Heart left ventricle (tissue), 16 donors: ENCODE measurements at regions not wholly inside any gene's neighbourhood (a gene's known extent, or its start where the extent isn't known, plus 50 kb on each side); places are given as distances from the start of the nearest gene placed in this dataset.

Source experiments
- ATAC-seq, 4 donors: fragments of 200-7000 bp; cut with Tn5 transposase; one replicate each; pipeline ENCODE4 v1.9.1; 2020 to 2022; ENCODE audit warnings: moderate library complexity in 4 of 4, mild to moderate bottlenecking in 3 of 4, moderate number of reproducible peaks in 1 of 4
- DNase-seq, 5 donors: peaks; one replicate each; pipeline ENCODE4 v3.0.0-alpha.2; 2020
- H3K27ac ChIP-seq, 12 donors: fragments of 200-600 bp; sonication (generic) in 4 of 12; one replicate each; pipeline versions ENCODE4 v1.5.0 to v1.8.0; 2016 to 2022; ENCODE audit warnings: mild to moderate bottlenecking in 2 of 12
- H3K27me3 ChIP-seq, 9 donors: fragments of 200-600 bp; sonication (generic) in 2 of 9; one replicate each; pipeline versions ENCODE4 v1.5.1 to v1.8.0; 2016 to 2022; ENCODE audit warnings: mild to moderate bottlenecking in 3 of 9
- H3K36me3 ChIP-seq, 9 donors: fragments of 200-600 bp; sonication (generic) in 2 of 9; one replicate each; pipeline versions ENCODE4 v1.5.0 to v1.8.0; 2018 to 2022; ENCODE audit warnings: mild to moderate bottlenecking in 2 of 9
- H3K4me1 ChIP-seq, 12 donors: fragments of 200-600 bp; sonication (generic) in 4 of 12; one replicate each; pipeline versions ENCODE4 v1.5.0 to v1.8.0; 2016 to 2022; ENCODE audit warnings: mild to moderate bottlenecking in 3 of 12
- H3K4me3 ChIP-seq, 12 donors: fragments of 200-600 bp; sonication (generic) in 4 of 12; one replicate each; pipeline versions ENCODE4 v1.5.0 to v1.8.0; 2017 to 2022; ENCODE audit warnings: mild to moderate bottlenecking in 9 of 12, moderate library complexity in 4 of 12
- H3K9me3 ChIP-seq, 12 donors: fragments of 200-600 bp; sonication (generic) in 4 of 12; one replicate each; pipeline versions ENCODE4 v1.5.0 to v1.8.0; 2016 to 2022; ENCODE audit warnings: mild to moderate bottlenecking in 1 of 12
- POLR2A ChIP-seq, 2 donors: fragments of 450-650 bp; IDR thresholded peaks; one replicate each; pipeline ENCODE4 v1.6.1; 2017; ENCODE audit warnings: antibody characterized with exemption in 2 of 2, mild to moderate bottlenecking in 2 of 2, moderate library complexity in 2 of 2
- WGBS, 4 donors: extraction: QIAGEN DNeasy Blood & Tissue Kit in 2 of 4; methylation state at CpG; one replicate each; pipeline versions ENCODE4 v1.1.5 to v1.1.7; 2013 to 2018; 5-methylcytosine and 5-hydroxymethylcytosine counted together
- intact Hi-C, 10 donors: fragments of 100-400 bp; cut with DNase I; formaldehyde crosslinking; loops; one replicate each; pipeline versions ENCODE4 v1.11.1 to v1.14.2; 2022
- TF ChIP-seq, protein P1 (sequence below), 12 donors: fragments of 200-600 bp; sonication (generic) in 4 of 12; IDR thresholded peaks; one replicate each; pipeline versions ENCODE4 v1.5.0 to v1.8.0; 2018 to 2022; ENCODE audit warnings: antibody characterized with exemption in 12 of 12, mild to moderate bottlenecking in 5 of 12
- donor health status: ischemic (EF 13 %, LVEDD 7.1; RV severe dilation, severe dysfunction).
- donor health status: healthy with polysubstance abuse.
- donor health status: DM: no; HTN: yes; CAD: no.
- donor health status: DM: no; HTN: no; CAD: no.
- donor health status: ischemic (EF 25% LVEDD 6.9; RV normal size, moderate dysfunction).
- donor health status: ischemic (EF 25% LVEDD 5.7; RV mildly dilated, moderate dysfunction).
- donor health status: healthy.
- donor health status: DM: yes; HTN: yes; CAD: no.
- donor health status: ischemic (EF 35%, LVEDD 5.7; RV mildly dilated, moderate dysfunction).
- donor health status: nonischemic (EF 11% LVEDD 7.7; RV severe dilation, severe dysfunction).
- donor health status: DM: yes; HTN: yes; CAD: no.
- donor health status: PGD.
- donor health status: ischemic (EF 29% LVEDD 5.4; RV normal size, mild dysfunction).
- donor health status: nonischemic (EF 23%, LVEDD 6.1; RV moderate dilation, normal function).

DNA sequence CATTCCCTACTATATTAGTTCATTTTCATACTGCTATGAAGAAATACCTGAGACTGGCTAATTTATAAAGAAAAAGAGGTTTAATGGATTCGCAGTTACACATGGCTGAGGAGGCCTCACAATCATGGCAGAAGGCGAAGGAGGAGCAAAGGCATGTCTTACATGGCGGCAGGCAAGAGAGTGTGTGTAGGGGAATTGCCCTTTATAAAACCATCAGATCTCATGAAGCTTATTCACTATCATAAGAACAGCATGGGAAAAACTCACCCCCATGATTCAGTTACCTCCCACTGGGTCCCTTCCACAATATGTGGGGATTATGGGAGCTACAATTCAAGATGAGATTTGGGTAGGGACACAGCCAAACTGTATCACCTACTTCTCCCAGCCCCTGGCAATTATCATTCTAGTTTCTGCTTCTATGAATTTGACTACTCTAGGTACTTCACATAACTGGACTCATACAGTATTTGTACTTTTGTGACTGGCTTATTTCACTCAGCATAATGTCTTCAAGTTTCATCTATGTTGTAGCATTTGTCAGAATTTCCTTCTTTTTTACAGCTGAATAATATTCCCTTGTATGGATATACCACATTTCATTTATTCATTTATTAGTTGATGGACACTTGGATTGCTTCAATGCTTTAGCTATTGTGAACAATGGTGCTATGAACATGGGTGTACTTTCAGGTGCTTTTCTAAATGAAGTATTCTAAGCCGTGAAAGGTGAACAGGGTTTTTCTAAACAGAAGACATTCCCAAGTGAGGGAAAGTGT lies 219.5 kb upstream of the NUDT4 start:
- no peak for DNase-seq
- Histone ChIP-seq H3K4me1 (peaks cover 0 to 7% (median 0%) of the 10 kb centered on the region in 12 donors), H3K27me3 (no peaks in the 10 kb centered on the region), H3K4me3 (no peak overlapping the region), H3K9me3 (peaks cover 0 to 10% (median 0%) of the 10 kb centered on the region in 12 donors), H3K27ac (no peak overlapping the region), H3K36me3 (no peaks in the 10 kb centered on the region)
- intact Hi-C loops = no loop called here
- ATAC-seq = no peak
- WGBS, 4 donors = 97 to 98% (median 97%) methylated on average over 4 of the region's 4 CpGs
- TF ChIP-seq, protein P1, sequence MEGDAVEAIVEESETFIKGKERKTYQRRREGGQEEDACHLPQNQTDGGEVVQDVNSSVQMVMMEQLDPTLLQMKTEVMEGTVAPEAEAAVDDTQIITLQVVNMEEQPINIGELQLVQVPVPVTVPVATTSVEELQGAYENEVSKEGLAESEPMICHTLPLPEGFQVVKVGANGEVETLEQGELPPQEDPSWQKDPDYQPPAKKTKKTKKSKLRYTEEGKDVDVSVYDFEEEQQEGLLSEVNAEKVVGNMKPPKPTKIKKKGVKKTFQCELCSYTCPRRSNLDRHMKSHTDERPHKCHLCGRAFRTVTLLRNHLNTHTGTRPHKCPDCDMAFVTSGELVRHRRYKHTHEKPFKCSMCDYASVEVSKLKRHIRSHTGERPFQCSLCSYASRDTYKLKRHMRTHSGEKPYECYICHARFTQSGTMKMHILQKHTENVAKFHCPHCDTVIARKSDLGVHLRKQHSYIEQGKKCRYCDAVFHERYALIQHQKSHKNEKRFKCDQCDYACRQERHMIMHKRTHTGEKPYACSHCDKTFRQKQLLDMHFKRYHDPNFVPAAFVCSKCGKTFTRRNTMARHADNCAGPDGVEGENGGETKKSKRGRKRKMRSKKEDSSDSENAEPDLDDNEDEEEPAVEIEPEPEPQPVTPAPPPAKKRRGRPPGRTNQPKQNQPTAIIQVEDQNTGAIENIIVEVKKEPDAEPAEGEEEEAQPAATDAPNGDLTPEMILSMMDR (IDR thresholded peaks at IDR 0.05) = no peak
- TF ChIP-seq POLR2A (IDR thresholded peaks at IDR 0.05) = no peak

DNA sequence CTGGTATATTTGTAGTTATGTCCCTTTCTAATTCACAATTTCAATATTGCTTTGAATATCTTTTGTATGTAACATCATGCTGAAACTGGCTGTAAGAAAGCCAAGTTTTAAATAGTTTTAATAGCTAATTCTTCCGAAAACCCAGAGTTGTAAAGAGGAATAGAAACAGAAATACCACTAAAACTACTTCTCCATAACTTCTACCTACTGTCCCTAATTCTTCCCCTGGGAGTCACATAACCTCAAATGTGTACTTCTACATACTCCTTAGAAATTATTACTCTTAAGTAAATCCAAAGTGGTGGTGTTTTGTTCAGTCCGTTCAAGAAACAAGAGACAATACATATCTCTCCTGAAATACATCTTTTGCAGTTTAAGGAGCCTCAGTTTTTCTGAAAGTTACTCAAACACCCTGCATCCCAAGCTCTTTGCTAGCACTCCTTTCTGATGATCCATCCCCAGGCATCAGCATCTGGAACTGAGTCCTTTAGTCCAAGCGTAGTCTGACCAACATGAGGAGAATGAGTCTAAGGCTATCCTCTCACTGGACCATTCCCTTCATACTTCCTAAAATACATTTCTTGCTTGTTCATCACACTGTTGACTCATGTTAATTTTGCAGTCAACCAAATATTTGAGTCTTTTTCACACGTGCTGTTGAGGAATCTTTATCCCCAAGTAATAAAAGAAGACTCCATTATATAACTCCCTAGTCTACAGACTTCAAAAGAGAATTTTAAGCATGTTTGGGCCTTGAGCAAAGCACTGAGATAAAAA lies 214.3 kb upstream of the NUDT4 start:
- H3K9me3 ChIP-seq = peaks cover 0 to 4% (median 0%) of the 10 kb centered on the region in 12 donors
- H3K4me1 ChIP-seq = peaks cover 0 to 19% (median 3%) of the 10 kb centered on the region in 12 donors
- intact Hi-C loops = no loop called here
- 70 to 86% (median 75%) methylated on average over 4 of the region's 4 CpGs for WGBS, 4 donors
- TF ChIP-seq, protein P1 (IDR thresholded peaks at IDR 0.05) = no peak
- ATAC-seq = no peak
- H3K36me3 ChIP-seq = no peaks in the 10 kb centered on the region
- H3K4me3 ChIP-seq = no peak overlapping the region
- H3K27ac ChIP-seq = no peak overlapping the region
- H3K27me3 ChIP-seq = no peaks in the 10 kb centered on the region
- DNase-seq = no peak

DNA sequence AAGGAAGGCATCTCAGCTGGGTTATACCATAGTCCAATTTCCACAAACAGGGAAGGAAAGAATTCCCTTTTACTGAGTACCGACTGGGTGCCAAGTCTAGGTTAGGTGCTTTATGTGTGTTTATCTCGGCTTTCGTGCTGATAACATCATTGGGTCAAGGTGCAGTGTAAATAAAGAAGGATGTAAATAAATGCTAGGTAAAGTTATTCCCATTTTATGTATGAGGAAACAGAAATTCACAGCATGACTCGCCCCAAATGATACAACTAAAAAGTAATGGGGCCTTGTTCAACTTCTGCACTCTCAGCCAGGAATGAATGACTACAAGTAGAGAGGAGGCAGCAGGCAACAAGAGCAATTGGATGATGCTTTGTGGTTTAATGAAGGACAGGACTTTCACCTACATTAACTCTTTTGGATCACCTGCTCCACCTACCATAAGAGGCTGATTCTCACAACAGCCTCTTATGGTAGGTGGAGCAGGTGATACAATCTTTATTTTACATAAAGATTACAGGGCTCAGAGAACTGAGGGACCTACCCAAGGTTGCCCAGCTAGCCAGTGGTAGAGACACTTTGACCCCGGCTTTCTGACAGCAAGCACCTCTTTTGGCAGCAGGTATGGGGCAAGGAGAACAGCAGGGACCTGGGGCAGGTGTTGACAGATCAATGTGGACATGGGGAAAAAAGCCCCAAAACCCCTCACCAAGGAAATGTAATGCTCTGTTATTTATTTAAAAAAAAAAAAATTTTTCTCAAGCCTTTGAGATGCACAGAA lies 213.4 kb upstream of the NUDT4 start:
- ATAC-seq = no peak
- H3K36me3 ChIP-seq = no peaks in the 10 kb centered on the region
- no peak overlapping the region for H3K4me3 ChIP-seq
- DNase-seq = no peak
- WGBS, 4 donors = 91 to 94% (median 92%) methylated on average over 5 of the region's 5 CpGs
- no peak for TF ChIP-seq POLR2A (IDR thresholded peaks at IDR 0.05)
- TF ChIP-seq, protein P1 (IDR thresholded peaks at IDR 0.05) = no peak
- no peaks in the 10 kb centered on the region for H3K27me3 ChIP-seq
- peaks cover 0 to 19% (median 4%) of the 10 kb centered on the region in 12 donors for H3K4me1 ChIP-seq
- H3K27ac ChIP-seq = no peak overlapping the region
- no peaks in the 10 kb centered on the region for H3K9me3 ChIP-seq
- intact Hi-C loops = no loop called here
